ENCODE measurements at regions not wholly inside any gene's neighbourhood (a gene's known extent, or its start where the extent isn't known, plus 50 kb on each side); places are given as distances from the start of the nearest gene placed in this dataset.

DNA sequence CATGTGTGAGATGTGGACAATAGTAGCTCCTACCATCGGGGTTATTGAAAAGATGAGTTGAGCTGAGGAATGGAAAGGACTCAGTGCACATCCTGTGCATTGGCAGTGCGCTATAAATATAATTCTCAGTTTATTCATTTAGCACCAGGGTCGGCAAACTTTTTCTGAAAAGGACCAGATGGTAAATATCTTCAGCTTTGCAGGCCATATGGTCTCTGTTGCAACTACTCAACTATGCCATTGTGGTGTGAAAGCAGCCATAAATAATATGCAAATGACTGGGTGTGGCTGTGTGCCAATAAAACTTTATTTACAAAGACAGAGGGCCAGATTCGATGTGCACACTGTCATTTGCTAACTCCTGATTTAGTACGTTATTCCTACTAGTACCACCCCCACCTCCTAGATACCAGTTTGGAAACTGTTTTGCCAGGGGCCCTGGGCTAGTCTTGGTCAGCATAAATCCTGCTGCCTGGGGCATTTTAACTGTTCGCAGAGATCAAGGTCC is 422.9 kb upstream of the MKI67 start:
- TF ChIP-seq, protein P1, sequence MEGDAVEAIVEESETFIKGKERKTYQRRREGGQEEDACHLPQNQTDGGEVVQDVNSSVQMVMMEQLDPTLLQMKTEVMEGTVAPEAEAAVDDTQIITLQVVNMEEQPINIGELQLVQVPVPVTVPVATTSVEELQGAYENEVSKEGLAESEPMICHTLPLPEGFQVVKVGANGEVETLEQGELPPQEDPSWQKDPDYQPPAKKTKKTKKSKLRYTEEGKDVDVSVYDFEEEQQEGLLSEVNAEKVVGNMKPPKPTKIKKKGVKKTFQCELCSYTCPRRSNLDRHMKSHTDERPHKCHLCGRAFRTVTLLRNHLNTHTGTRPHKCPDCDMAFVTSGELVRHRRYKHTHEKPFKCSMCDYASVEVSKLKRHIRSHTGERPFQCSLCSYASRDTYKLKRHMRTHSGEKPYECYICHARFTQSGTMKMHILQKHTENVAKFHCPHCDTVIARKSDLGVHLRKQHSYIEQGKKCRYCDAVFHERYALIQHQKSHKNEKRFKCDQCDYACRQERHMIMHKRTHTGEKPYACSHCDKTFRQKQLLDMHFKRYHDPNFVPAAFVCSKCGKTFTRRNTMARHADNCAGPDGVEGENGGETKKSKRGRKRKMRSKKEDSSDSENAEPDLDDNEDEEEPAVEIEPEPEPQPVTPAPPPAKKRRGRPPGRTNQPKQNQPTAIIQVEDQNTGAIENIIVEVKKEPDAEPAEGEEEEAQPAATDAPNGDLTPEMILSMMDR (IDR thresholded peaks at IDR 0.05): no peak
- TF ChIP-seq EZH2 (IDR thresholded peaks at IDR 0.05): no peak
